ENCODE measurements at regions not wholly inside any gene's neighbourhood (a gene's known extent, or its start where the extent isn't known, plus 50 kb on each side); places are given as distances from the start of the nearest gene placed in this dataset.

GRCh38 chr5:120254385-120254784 is 209.7 kb upstream of the PRR16 start:
- Histone ChIP-seq H3K36me3 (ENCODE audit: low read depth) (no peaks in the 10 kb centered on the region), H3K4me2 (ENCODE audit: unreplicated experiment) (no peak overlapping the region), H4K20me1 (ENCODE audit: insufficient read depth) (no peaks in the 10 kb centered on the region), H3K4me1 (ENCODE audit: insufficient read depth) (no peaks in the 10 kb centered on the region; the same call in 1 of the 2 replicates), H3K79me2 (ENCODE audit: insufficient read depth) (no peaks in the 10 kb centered on the region), H2AFZ (no peak overlapping the region), H3K4me3 (no peak overlapping the region), H3K9me3 (ENCODE audit: low read depth) (no peaks in the 10 kb centered on the region), H3K27me3 (replicated peaks; ENCODE audit: insufficient read depth) (no peaks in the 10 kb centered on the region), H3F3A (ENCODE audit: insufficient read depth) (no peaks in the 10 kb centered on the region), H3K27ac (no peak overlapping the region), H3K9ac (no peak overlapping the region), H3K9me2 (ENCODE audit: insufficient read depth) (no peaks in the 10 kb centered on the region)
- TF ChIP-seq EZH2phosphoT487 (IDR thresholded peaks at IDR 0.05; ENCODE audit: insufficient read depth, low read depth) (no peak), EZH2 (IDR thresholded peaks at IDR 0.05; ENCODE audit: insufficient read depth, poor library complexity, severe bottlenecking) (no peak)
- in situ Hi-C loops (cut with MboI), result no loop called here
- 85 to 87% methylated on average over 1 of the region's 1 CpG for WGBS, 2 experiments (ENCODE audit: low coverage in 1 of 2, low lambda C conversion rate in 2 of 2, missing lambda C conversion rate in 2 of 2)
- DNase-seq, result no peak

DNA sequence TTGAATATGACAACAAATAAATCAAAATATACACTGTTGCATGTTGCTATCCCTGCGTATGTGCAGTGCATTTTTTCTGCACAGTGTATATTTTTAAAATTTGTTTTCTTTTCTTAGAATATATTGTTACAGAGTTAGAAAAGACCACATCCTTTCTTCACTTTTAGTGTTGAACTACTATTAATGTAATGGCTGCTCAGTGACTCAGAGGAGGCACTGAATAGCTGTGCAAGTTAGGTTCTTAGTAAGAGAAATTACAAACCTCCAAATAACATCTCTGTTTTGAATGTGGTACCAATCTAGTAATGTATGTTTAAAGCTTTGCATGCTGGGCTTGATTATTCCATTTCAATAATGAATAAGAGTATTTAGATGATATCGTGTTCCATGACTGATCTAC is 208.9 kb upstream of the PRR16 start:
- in situ Hi-C loops (cut with MboI), result no loop called here
- Histone ChIP-seq H3K27ac (no peak overlapping the region), H3K36me3 (ENCODE audit: low read depth) (no peaks in the 10 kb centered on the region), H3K27me3 (replicated peaks; ENCODE audit: insufficient read depth) (no peaks in the 10 kb centered on the region), H3K9ac (no peak overlapping the region), H2AFZ (no peak overlapping the region), H3K4me2 (ENCODE audit: unreplicated experiment) (no peak overlapping the region), H3K4me3 (no peak overlapping the region), H3K9me2 (ENCODE audit: insufficient read depth) (no peaks in the 10 kb centered on the region), H4K20me1 (ENCODE audit: insufficient read depth) (no peaks in the 10 kb centered on the region), H3K79me2 (ENCODE audit: insufficient read depth) (no peaks in the 10 kb centered on the region), H3K9me3 (ENCODE audit: low read depth) (no peaks in the 10 kb centered on the region), H3F3A (ENCODE audit: insufficient read depth) (no peaks in the 10 kb centered on the region), H3K4me1 (ENCODE audit: insufficient read depth) (no peaks in the 10 kb centered on the region; the same call in 1 of the 2 replicates)
- no peak for TF ChIP-seq EZH2 (IDR thresholded peaks at IDR 0.05; ENCODE audit: insufficient read depth, poor library complexity, severe bottlenecking)
- no peak for TF ChIP-seq EZH2phosphoT487 (IDR thresholded peaks at IDR 0.05; ENCODE audit: insufficient read depth, low read depth)
- peak; percentile 10 for DNase-seq
- WGBS, 2 experiments (ENCODE audit: low coverage in 1 of 2, low lambda C conversion rate in 2 of 2, missing lambda C conversion rate in 2 of 2), result 45 to 47% methylated on average over 2 of the region's 2 CpGs

GRCh38 chr5:120256376-120256775 is 207.7 kb upstream of the PRR16 start:
- Histone ChIP-seq H3F3A (ENCODE audit: insufficient read depth) (no peaks in the 10 kb centered on the region), H3K27me3 (replicated peaks; ENCODE audit: insufficient read depth) (no peaks in the 10 kb centered on the region), H3K4me3 (no peak overlapping the region), H3K36me3 (ENCODE audit: low read depth) (no peaks in the 10 kb centered on the region), H3K4me1 (ENCODE audit: insufficient read depth) (no peaks in the 10 kb centered on the region; the same call in 1 of the 2 replicates), H3K79me2 (ENCODE audit: insufficient read depth) (no peaks in the 10 kb centered on the region), H3K27ac (no peak overlapping the region), H3K4me2 (ENCODE audit: unreplicated experiment) (no peak overlapping the region), H2AFZ (no peak overlapping the region), H3K9me2 (ENCODE audit: insufficient read depth) (no peaks in the 10 kb centered on the region), H3K9me3 (ENCODE audit: low read depth) (no peaks in the 10 kb centered on the region), H3K9ac (no peak overlapping the region), H4K20me1 (ENCODE audit: insufficient read depth) (no peaks in the 10 kb centered on the region)
- DNase-seq, result no peak
- in situ Hi-C loops (cut with MboI), result no loop called here
- TF ChIP-seq EZH2 (IDR thresholded peaks at IDR 0.05; ENCODE audit: insufficient read depth, poor library complexity, severe bottlenecking) (no peak), EZH2phosphoT487 (IDR thresholded peaks at IDR 0.05; ENCODE audit: insufficient read depth, low read depth) (no peak)
- 12 to 17% methylated on average over 1 of the region's 1 CpG for WGBS, 2 experiments (ENCODE audit: low coverage in 1 of 2, low lambda C conversion rate in 2 of 2, missing lambda C conversion rate in 2 of 2)

DNA sequence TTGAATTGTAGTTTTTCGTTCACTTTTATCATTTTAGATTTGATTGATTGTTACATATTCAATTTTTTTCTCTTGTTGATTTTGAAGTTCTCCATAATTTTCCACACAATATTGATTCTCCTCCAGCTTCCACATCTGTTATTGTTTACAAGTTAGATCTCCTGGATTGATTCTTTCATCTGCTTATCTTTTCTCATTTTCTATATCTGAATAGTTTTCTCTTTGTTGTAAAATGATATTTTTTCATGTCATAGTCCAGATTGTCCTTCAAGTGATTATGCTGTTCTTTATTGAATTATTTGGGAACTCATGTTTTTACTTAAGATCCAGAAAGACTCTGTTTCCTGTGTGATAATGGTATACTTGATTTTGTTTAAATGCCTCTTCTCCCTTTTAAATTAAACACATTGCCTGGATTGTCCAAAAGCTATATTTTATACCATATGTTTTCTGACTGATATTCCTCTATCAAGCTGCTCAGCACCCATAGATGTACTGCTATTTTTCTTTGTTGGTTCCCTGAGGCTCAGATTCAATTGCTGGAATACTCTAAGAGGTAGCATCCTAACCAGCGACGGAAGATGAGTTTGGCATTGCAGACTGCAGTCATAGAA is 206.6 kb upstream of the PRR16 start:
- H3K27ac ChIP-seq, result no peak overlapping the region
- H3K9me2 ChIP-seq (ENCODE audit: insufficient read depth), result no peaks in the 10 kb centered on the region
- no peak overlapping the region for H3K4me2 ChIP-seq (ENCODE audit: unreplicated experiment)
- no peaks in the 10 kb centered on the region; the same call in 1 of the 2 replicates for H3K4me1 ChIP-seq (ENCODE audit: insufficient read depth)
- H3K9me3 ChIP-seq (ENCODE audit: low read depth), result no peaks in the 10 kb centered on the region
- peak overlapping the region; percentile 73 for H2AFZ ChIP-seq
- no peaks in the 10 kb centered on the region for H4K20me1 ChIP-seq (ENCODE audit: insufficient read depth)
- WGBS, 2 experiments (ENCODE audit: low coverage in 1 of 2, low lambda C conversion rate in 2 of 2, missing lambda C conversion rate in 2 of 2), result 65 to 68% methylated on average over 3 of the region's 3 CpGs
- TF ChIP-seq EZH2phosphoT487 (IDR thresholded peaks at IDR 0.05; ENCODE audit: insufficient read depth, low read depth) (no peak), EZH2 (IDR thresholded peaks at IDR 0.05; ENCODE audit: insufficient read depth, poor library complexity, severe bottlenecking) (no peak)
- DNase-seq, result no peak
- no peak overlapping the region for H3K9ac ChIP-seq
- H3K27me3 ChIP-seq (replicated peaks; ENCODE audit: insufficient read depth), result no peaks in the 10 kb centered on the region
- H3K36me3 ChIP-seq (ENCODE audit: low read depth), result no peaks in the 10 kb centered on the region
- in situ Hi-C loops (cut with MboI), result no loop called here
- H3K79me2 ChIP-seq (ENCODE audit: insufficient read depth), result no peaks in the 10 kb centered on the region
- no peaks in the 10 kb centered on the region for H3F3A ChIP-seq (ENCODE audit: insufficient read depth)
- H3K4me3 ChIP-seq, result no peak overlapping the region

Measured in GM23248 (cell line).